ENCODE measurements at regions not wholly inside any gene's neighbourhood (a gene's known extent, or its start where the extent isn't known, plus 50 kb on each side); places are given as distances from the start of the nearest gene placed in this dataset.
"Not testable (repeated sequence)": the region's sequence is repeated elsewhere in the genome, so short reads cannot be mapped to it uniquely, and the experiment has no call there.

- no peak overlapping the region for H3K9ac ChIP-seq (ENCODE audit: low read depth in 1 of 3, low read length in 3 of 3)
- H3K27me3 ChIP-seq (ENCODE audit: control insufficient read depth in 3 of 3, insufficient read depth in 3 of 3, low read length in 3 of 3) = no peaks in the 10 kb centered on the region
Measured at GRCh38 chr3:145448436-145448835, 712.5 kb downstream of the PLOD2 start.

DNA sequence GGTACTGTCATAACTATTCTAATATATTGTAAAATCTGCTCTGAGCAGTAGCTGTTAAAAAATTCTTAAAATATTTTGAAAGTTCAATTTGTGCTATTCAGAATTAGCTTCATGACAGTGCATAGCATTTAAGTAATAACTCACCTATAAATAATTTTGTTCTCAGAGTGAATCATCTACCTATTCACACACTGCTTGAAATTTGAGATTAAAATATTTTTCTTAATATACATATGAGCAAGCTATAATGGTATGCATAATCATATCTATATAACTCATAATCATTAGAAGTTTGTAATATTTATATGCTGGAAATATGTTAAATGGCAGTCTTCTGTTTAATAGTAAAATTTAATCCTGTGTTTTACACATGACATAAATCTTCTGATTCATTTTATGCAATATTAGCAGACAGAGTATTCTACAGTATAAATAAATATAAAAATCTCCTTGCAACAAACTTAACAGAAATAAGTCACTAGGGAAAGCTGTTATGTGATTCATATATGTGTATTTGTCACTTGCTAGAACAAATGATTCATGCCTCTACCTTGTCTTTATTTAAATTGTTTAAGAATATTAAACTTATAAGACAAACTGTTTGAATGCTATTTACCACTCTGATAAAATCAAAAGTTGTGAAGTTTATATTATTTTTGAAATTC is 710.8 kb downstream of the PLOD2 start:
- no peaks in the 10 kb centered on the region for H3K9me3 ChIP-seq (ENCODE audit: control insufficient read depth in 3 of 3, low read length in 3 of 3)
- no peaks in the 10 kb centered on the region for H3K4me1 ChIP-seq (ENCODE audit: control insufficient read depth in 3 of 3, insufficient read depth in 3 of 3, low read length in 3 of 3)
- H3K27ac ChIP-seq (ENCODE audit: low read depth, low read length) = no peak overlapping the region
- no peak overlapping the region for H3K4me3 ChIP-seq (ENCODE audit: low read length in 3 of 3)
- H3K9ac ChIP-seq (ENCODE audit: low read depth in 1 of 3, low read length in 3 of 3) = no peak overlapping the region
- H3K27me3 ChIP-seq (ENCODE audit: control insufficient read depth in 3 of 3, insufficient read depth in 3 of 3, low read length in 3 of 3) = no peaks in the 10 kb centered on the region
- H3K36me3 ChIP-seq (ENCODE audit: control insufficient read depth in 3 of 3, insufficient read depth in 3 of 3, low read length in 3 of 3) = no peaks in the 10 kb centered on the region

More at GRCh38 chr3:145448436-145448835, 712.5 kb downstream of the PLOD2 start:
- Histone ChIP-seq H3K4me3 (ENCODE audit: low read length in 3 of 3) (no peak overlapping the region), H3K9me3 (ENCODE audit: control insufficient read depth in 3 of 3, low read length in 3 of 3) (no peaks in the 10 kb centered on the region), H3K27ac (ENCODE audit: low read depth, low read length) (no peak overlapping the region), H3K4me1 (ENCODE audit: control insufficient read depth in 3 of 3, insufficient read depth in 3 of 3, low read length in 3 of 3) (no peaks in the 10 kb centered on the region), H3K36me3 (ENCODE audit: control insufficient read depth in 3 of 3, insufficient read depth in 3 of 3, low read length in 3 of 3) (no peaks in the 10 kb centered on the region)

DNA sequence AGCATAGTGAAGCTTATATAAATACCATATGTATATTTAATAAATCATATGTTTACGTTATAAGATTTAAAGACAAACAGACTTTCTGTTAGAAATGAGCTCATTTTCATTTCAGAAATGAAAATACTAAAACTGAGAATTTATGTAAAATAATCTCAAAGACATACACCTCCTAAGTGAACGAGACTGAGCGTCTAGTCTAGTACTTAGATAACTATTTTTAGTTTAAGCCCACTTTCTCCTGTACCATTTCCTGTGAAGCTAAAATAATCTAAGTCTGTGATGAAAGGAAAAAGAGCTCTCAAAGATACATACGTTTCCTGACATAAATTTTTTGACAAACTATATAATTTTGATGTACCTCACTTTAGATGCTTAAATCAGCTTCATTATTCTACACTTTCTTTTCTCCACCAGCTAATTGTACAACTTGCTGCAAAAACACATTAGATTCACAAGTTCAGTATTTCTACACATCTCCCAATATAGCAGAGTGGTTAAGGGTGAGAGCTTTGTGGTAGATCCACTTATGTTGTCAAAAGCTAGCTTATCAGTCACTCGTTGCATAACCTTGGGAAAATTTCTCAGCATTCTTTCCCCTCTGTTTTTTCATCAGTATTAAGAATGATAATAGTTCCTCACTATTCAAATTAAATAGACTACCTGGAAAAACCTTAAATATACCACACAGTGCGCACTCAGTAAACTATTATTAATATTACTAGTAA is 703.0 kb downstream of the PLOD2 start:
- H3K4me1 ChIP-seq (ENCODE audit: control insufficient read depth in 3 of 3, insufficient read depth in 3 of 3, low read length in 3 of 3) = no peaks in the 10 kb centered on the region
- H3K27ac ChIP-seq (ENCODE audit: low read depth, low read length) = no peak overlapping the region
- no peak overlapping the region for H3K9ac ChIP-seq (ENCODE audit: low read depth in 1 of 3, low read length in 3 of 3)
- no peak overlapping the region for H3K4me3 ChIP-seq (ENCODE audit: low read length in 3 of 3)
- H3K36me3 ChIP-seq (ENCODE audit: control insufficient read depth in 3 of 3, insufficient read depth in 3 of 3, low read length in 3 of 3) = no peaks in the 10 kb centered on the region
- no peaks in the 10 kb centered on the region for H3K27me3 ChIP-seq (ENCODE audit: control insufficient read depth in 3 of 3, insufficient read depth in 3 of 3, low read length in 3 of 3)
- H3K9me3 ChIP-seq (ENCODE audit: control insufficient read depth in 3 of 3, low read length in 3 of 3) = no peaks in the 10 kb centered on the region

GRCh38 chr3:145459681-145460080 is 701.3 kb downstream of the PLOD2 start:
- H3K36me3 ChIP-seq (ENCODE audit: control insufficient read depth in 3 of 3, insufficient read depth in 3 of 3, low read length in 3 of 3); H3K4me1 ChIP-seq (ENCODE audit: control insufficient read depth in 3 of 3, insufficient read depth in 3 of 3, low read length in 3 of 3); H3K27ac ChIP-seq (ENCODE audit: low read depth, low read length); H3K9me3 ChIP-seq (ENCODE audit: control insufficient read depth in 3 of 3, low read length in 3 of 3); H3K9ac ChIP-seq (ENCODE audit: low read depth in 1 of 3, low read length in 3 of 3); H3K27me3 ChIP-seq (ENCODE audit: control insufficient read depth in 3 of 3, insufficient read depth in 3 of 3, low read length in 3 of 3); H3K4me3 ChIP-seq (ENCODE audit: low read length in 3 of 3): not testable (repeated sequence)

GRCh38 chr3:145471976-145472375 is 689.0 kb downstream of the PLOD2 start:
- no peak overlapping the region for H3K27ac ChIP-seq (ENCODE audit: low read depth, low read length)

GRCh38 chr3:145482735-145483134 is 678.2 kb downstream of the PLOD2 start:
- not testable (repeated sequence) for H3K27ac ChIP-seq (ENCODE audit: low read depth, low read length); H3K36me3 ChIP-seq (ENCODE audit: control insufficient read depth in 3 of 3, insufficient read depth in 3 of 3, low read length in 3 of 3); H3K4me1 ChIP-seq (ENCODE audit: control insufficient read depth in 3 of 3, insufficient read depth in 3 of 3, low read length in 3 of 3); H3K9ac ChIP-seq (ENCODE audit: low read depth in 1 of 3, low read length in 3 of 3); H3K4me3 ChIP-seq (ENCODE audit: low read length in 3 of 3); H3K9me3 ChIP-seq (ENCODE audit: control insufficient read depth in 3 of 3, low read length in 3 of 3); H3K27me3 ChIP-seq (ENCODE audit: control insufficient read depth in 3 of 3, insufficient read depth in 3 of 3, low read length in 3 of 3)

More at GRCh38 chr3:145471976-145472375, 689.0 kb downstream of the PLOD2 start:
- H3K9ac ChIP-seq (ENCODE audit: low read depth in 1 of 3, low read length in 3 of 3) = no peak overlapping the region
- no peaks in the 10 kb centered on the region for H3K27me3 ChIP-seq (ENCODE audit: control insufficient read depth in 3 of 3, insufficient read depth in 3 of 3, low read length in 3 of 3)
- H3K4me1 ChIP-seq (ENCODE audit: control insufficient read depth in 3 of 3, insufficient read depth in 3 of 3, low read length in 3 of 3) = no peaks in the 10 kb centered on the region
- H3K9me3 ChIP-seq (ENCODE audit: control insufficient read depth in 3 of 3, low read length in 3 of 3) = no peaks in the 10 kb centered on the region
- no peak overlapping the region for H3K4me3 ChIP-seq (ENCODE audit: low read length in 3 of 3)
- no peaks in the 10 kb centered on the region for H3K36me3 ChIP-seq (ENCODE audit: control insufficient read depth in 3 of 3, insufficient read depth in 3 of 3, low read length in 3 of 3)

GRCh38 chr3:145483992-145484391 is 677.0 kb downstream of the PLOD2 start:
- no peaks in the 10 kb centered on the region for H3K9me3 ChIP-seq (ENCODE audit: control insufficient read depth in 3 of 3, low read length in 3 of 3)
- H3K9ac ChIP-seq (ENCODE audit: low read depth in 1 of 3, low read length in 3 of 3) = no peak overlapping the region
- no peak overlapping the region for H3K4me3 ChIP-seq (ENCODE audit: low read length in 3 of 3)
- H3K27me3 ChIP-seq (ENCODE audit: control insufficient read depth in 3 of 3, insufficient read depth in 3 of 3, low read length in 3 of 3) = no peaks in the 10 kb centered on the region
- H3K36me3 ChIP-seq (ENCODE audit: control insufficient read depth in 3 of 3, insufficient read depth in 3 of 3, low read length in 3 of 3) = no peaks in the 10 kb centered on the region
- no peak overlapping the region for H3K27ac ChIP-seq (ENCODE audit: low read depth, low read length)
- H3K4me1 ChIP-seq (ENCODE audit: control insufficient read depth in 3 of 3, insufficient read depth in 3 of 3, low read length in 3 of 3) = no peaks in the 10 kb centered on the region

- no peak overlapping the region for H3K9ac ChIP-seq (ENCODE audit: low read depth in 1 of 3, low read length in 3 of 3)
- H3K36me3 ChIP-seq (ENCODE audit: control insufficient read depth in 3 of 3, insufficient read depth in 3 of 3, low read length in 3 of 3) = no peaks in the 10 kb centered on the region
- no peaks in the 10 kb centered on the region for H3K27me3 ChIP-seq (ENCODE audit: control insufficient read depth in 3 of 3, insufficient read depth in 3 of 3, low read length in 3 of 3)
- H3K9me3 ChIP-seq (ENCODE audit: control insufficient read depth in 3 of 3, low read length in 3 of 3) = no peaks in the 10 kb centered on the region
- H3K4me3 ChIP-seq (ENCODE audit: low read length in 3 of 3) = no peak overlapping the region
- H3K27ac ChIP-seq (ENCODE audit: low read depth, low read length) = no peak overlapping the region
- no peaks in the 10 kb centered on the region for H3K4me1 ChIP-seq (ENCODE audit: control insufficient read depth in 3 of 3, insufficient read depth in 3 of 3, low read length in 3 of 3)
Measured at GRCh38 chr3:145489011-145489410, 672.0 kb downstream of the PLOD2 start.

- H3K4me3 ChIP-seq (ENCODE audit: low read length in 3 of 3) = no peak overlapping the region
- no peak overlapping the region for H3K9ac ChIP-seq (ENCODE audit: low read depth in 1 of 3, low read length in 3 of 3)
- H3K27me3 ChIP-seq (ENCODE audit: control insufficient read depth in 3 of 3, insufficient read depth in 3 of 3, low read length in 3 of 3) = no peaks in the 10 kb centered on the region
- H3K4me1 ChIP-seq (ENCODE audit: control insufficient read depth in 3 of 3, insufficient read depth in 3 of 3, low read length in 3 of 3) = no peaks in the 10 kb centered on the region
- H3K9me3 ChIP-seq (ENCODE audit: control insufficient read depth in 3 of 3, low read length in 3 of 3) = no peaks in the 10 kb centered on the region
- H3K36me3 ChIP-seq (ENCODE audit: control insufficient read depth in 3 of 3, insufficient read depth in 3 of 3, low read length in 3 of 3) = no peaks in the 10 kb centered on the region
- no peak overlapping the region for H3K27ac ChIP-seq (ENCODE audit: low read depth, low read length)
Measured at GRCh38 chr3:145490088-145491048, 670.6 kb downstream of the PLOD2 start.

DNA sequence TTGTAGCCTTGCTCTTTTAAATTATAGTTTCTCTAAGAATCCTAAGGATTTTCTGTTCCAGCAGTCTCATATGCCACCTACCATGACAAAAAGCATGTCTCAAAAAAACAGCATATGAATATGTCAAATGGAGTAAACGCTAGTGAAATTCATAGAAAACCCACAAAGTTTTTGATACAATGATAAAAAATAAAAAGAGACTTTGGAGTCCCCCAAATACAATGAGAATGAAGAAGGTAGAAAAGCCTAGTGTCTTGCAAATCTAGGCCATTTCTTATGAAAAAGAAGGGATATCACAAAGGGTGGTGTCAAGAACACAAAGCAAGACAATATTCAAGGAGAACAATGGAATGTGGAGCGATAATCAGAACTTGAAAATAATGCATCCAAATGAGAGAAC is 668.5 kb downstream of the PLOD2 start:
- Histone ChIP-seq H3K4me3 (ENCODE audit: low read length in 3 of 3) (no peak overlapping the region), H3K27ac (ENCODE audit: low read depth, low read length) (no peak overlapping the region), H3K9ac (ENCODE audit: low read depth in 1 of 3, low read length in 3 of 3) (no peak overlapping the region), H3K9me3 (ENCODE audit: control insufficient read depth in 3 of 3, low read length in 3 of 3) (no peaks in the 10 kb centered on the region), H3K36me3 (ENCODE audit: control insufficient read depth in 3 of 3, insufficient read depth in 3 of 3, low read length in 3 of 3) (no peaks in the 10 kb centered on the region), H3K4me1 (ENCODE audit: control insufficient read depth in 3 of 3, insufficient read depth in 3 of 3, low read length in 3 of 3) (no peaks in the 10 kb centered on the region), H3K27me3 (ENCODE audit: control insufficient read depth in 3 of 3, insufficient read depth in 3 of 3, low read length in 3 of 3) (no peaks in the 10 kb centered on the region)
